ENCODE measurements at regions not wholly inside any gene's neighbourhood (a gene's known extent, or its start where the extent isn't known, plus 50 kb on each side); places are given as distances from the start of the nearest gene placed in this dataset.

- Histone ChIP-seq H3K4me2 (no peak overlapping the region), H3F3A (ENCODE audit: insufficient read depth, low read depth) (no peaks in the 10 kb centered on the region), H4K20me1 (ENCODE audit: insufficient read depth) (0 out of 2 replicates have a peak, but pooled peaks cover 4% of the 10 kb centered on the region), H3K9me3 (ENCODE audit: insufficient read depth, low read depth) (no peaks in the 10 kb centered on the region), H3K4me1 (replicated peaks; ENCODE audit: insufficient read depth) (no peaks in the 10 kb centered on the region), H3K27me3 (ENCODE audit: insufficient read depth, low read depth) (no peaks in the 10 kb centered on the region), H3K4me3 (no peak overlapping the region), H3K79me2 (ENCODE audit: low read depth) (no peaks in the 10 kb centered on the region), H2AFZ (no peak overlapping the region), H3K36me3 (ENCODE audit: low read depth) (no peaks in the 10 kb centered on the region), H3K9me2 (ENCODE audit: insufficient read depth) (no peaks in the 10 kb centered on the region), H3K27ac (no peak overlapping the region)
- CTCF ChIA-PET = no interaction called here
- TF ChIP-seq, protein P1, sequence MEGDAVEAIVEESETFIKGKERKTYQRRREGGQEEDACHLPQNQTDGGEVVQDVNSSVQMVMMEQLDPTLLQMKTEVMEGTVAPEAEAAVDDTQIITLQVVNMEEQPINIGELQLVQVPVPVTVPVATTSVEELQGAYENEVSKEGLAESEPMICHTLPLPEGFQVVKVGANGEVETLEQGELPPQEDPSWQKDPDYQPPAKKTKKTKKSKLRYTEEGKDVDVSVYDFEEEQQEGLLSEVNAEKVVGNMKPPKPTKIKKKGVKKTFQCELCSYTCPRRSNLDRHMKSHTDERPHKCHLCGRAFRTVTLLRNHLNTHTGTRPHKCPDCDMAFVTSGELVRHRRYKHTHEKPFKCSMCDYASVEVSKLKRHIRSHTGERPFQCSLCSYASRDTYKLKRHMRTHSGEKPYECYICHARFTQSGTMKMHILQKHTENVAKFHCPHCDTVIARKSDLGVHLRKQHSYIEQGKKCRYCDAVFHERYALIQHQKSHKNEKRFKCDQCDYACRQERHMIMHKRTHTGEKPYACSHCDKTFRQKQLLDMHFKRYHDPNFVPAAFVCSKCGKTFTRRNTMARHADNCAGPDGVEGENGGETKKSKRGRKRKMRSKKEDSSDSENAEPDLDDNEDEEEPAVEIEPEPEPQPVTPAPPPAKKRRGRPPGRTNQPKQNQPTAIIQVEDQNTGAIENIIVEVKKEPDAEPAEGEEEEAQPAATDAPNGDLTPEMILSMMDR (conservative IDR thresholded peaks at IDR 0.05) = no peak
- POLR2A ChIA-PET (ENCODE audit: unreplicated experiment) = no interaction called here
- no TSS peak for BruUV-seq (replicated peaks)
- intact Hi-C loops (cut with micrococcal nuclease; ENCODE audit: unreplicated experiment) = no loop called here
- DNase-seq = no peak
Observed at GRCh38 chr2:56515399-56515798, 331.6 kb downstream of the CCDC85A start.

- H3K9me3 ChIP-seq (ENCODE audit: insufficient read depth, low read depth) = no peaks in the 10 kb centered on the region
- no peak for TF ChIP-seq EZH2 (IDR thresholded peaks at IDR 0.05; ENCODE audit: low read depth)
- TF ChIP-seq, protein P1 (conservative IDR thresholded peaks at IDR 0.05) = no peak
- intact Hi-C loops (cut with micrococcal nuclease; ENCODE audit: unreplicated experiment) = no loop called here
- no peaks in the 10 kb centered on the region for H3F3A ChIP-seq (ENCODE audit: insufficient read depth, low read depth)
- H3K4me2 ChIP-seq = no peak overlapping the region
- H3K36me3 ChIP-seq (ENCODE audit: low read depth) = no peaks in the 10 kb centered on the region
- no peaks in the 10 kb centered on the region for H3K9me2 ChIP-seq (ENCODE audit: insufficient read depth)
- DNase-seq = no peak
- H2AFZ ChIP-seq = no peak overlapping the region
- no peak overlapping the region for H3K27ac ChIP-seq
- H4K20me1 ChIP-seq (ENCODE audit: insufficient read depth) = 0 out of 2 replicates have a peak, but pooled peaks cover 3% of the 10 kb centered on the region
- H3K4me3 ChIP-seq = no peak overlapping the region
- H3K79me2 ChIP-seq (ENCODE audit: low read depth) = no peaks in the 10 kb centered on the region
- H3K27me3 ChIP-seq (ENCODE audit: insufficient read depth, low read depth) = no peaks in the 10 kb centered on the region
- no TSS peak for BruUV-seq (replicated peaks)
- no peaks in the 10 kb centered on the region for H3K4me1 ChIP-seq (replicated peaks; ENCODE audit: insufficient read depth)
- POLR2A ChIA-PET (ENCODE audit: unreplicated experiment) = no interaction called here
- CTCF ChIA-PET = no interaction called here
Observed at GRCh38 chr2:56519806-56520205, 336.0 kb downstream of the CCDC85A start.

- peak in 1 of 2 experiments; percentile 3 for DNase-seq
- no TSS peak for BruUV-seq (replicated peaks)
Observed at GRCh38 chr2:56522605-56523089, 338.9 kb downstream of the CCDC85A start.

More at GRCh38 chr2:56522605-56523089, 338.9 kb downstream of the CCDC85A start:
- Histone ChIP-seq H3F3A (ENCODE audit: insufficient read depth, low read depth) (no peaks in the 10 kb centered on the region), H3K4me2 (no peak overlapping the region), H4K20me1 (ENCODE audit: insufficient read depth) (no peaks in the 10 kb centered on the region), H3K9me2 (ENCODE audit: insufficient read depth) (no peaks in the 10 kb centered on the region), H3K4me1 (replicated peaks; ENCODE audit: insufficient read depth) (no peaks in the 10 kb centered on the region), H3K79me2 (ENCODE audit: low read depth) (no peaks in the 10 kb centered on the region), H3K36me3 (ENCODE audit: low read depth) (no peaks in the 10 kb centered on the region), H3K4me3 (no peak overlapping the region), H2AFZ (no peak overlapping the region), H3K9me3 (ENCODE audit: insufficient read depth, low read depth) (no peaks in the 10 kb centered on the region), H3K27ac (no peak overlapping the region), H3K27me3 (ENCODE audit: insufficient read depth, low read depth) (no peaks in the 10 kb centered on the region)
- intact Hi-C loops (cut with micrococcal nuclease; ENCODE audit: unreplicated experiment) = no loop called here
- TF ChIP-seq EZH2 (IDR thresholded peaks at IDR 0.05; ENCODE audit: low read depth) = no peak
- TF ChIP-seq, protein P1 (conservative IDR thresholded peaks at IDR 0.05) = no peak
- ChIA-PET POLR2A (ENCODE audit: unreplicated experiment) (no interaction called here), CTCF (no interaction called here)

All from PC-9 (cell line).